Tibial nerve (tissue), 4 donors: ENCODE measurements at regions not wholly inside any gene's neighbourhood (a gene's known extent, or its start where the extent isn't known, plus 50 kb on each side); places are given as distances from the start of the nearest gene placed in this dataset.
A peak's percentile ranks its signal among the peaks of the same experiment; 100 is the strongest.

Source experiments
- DNase-seq, 2 donors: peaks; one replicate each; pipeline ENCODE4 v3.0.0-alpha.2; 2019; ENCODE audit warnings: low spot score in 2 of 2
- H3K27ac ChIP-seq, 4 donors: fragments of 200-600 bp; sonication (generic) in 3 of 4; one replicate each; pipeline ENCODE4 v1.5.1; 2017 to 2019; ENCODE audit warnings: mild to moderate bottlenecking in 1 of 4
- H3K27me3 ChIP-seq, 2 donors: fragments of 200-600 bp; sonication (generic) in 1 of 2; one replicate each; pipeline versions ENCODE4 v1.5.1 to v1.6.0; 2017 to 2019
- H3K36me3 ChIP-seq, 3 donors: fragments of 200-600 bp; sonication (generic); one replicate each; pipeline ENCODE4 v1.5.1; 2018 to 2019
- H3K4me1 ChIP-seq, 4 donors: fragments of 200-600 bp; sonication (generic) in 3 of 4; one replicate each; pipeline ENCODE4 v1.5.1; 2017 to 2019
- H3K4me3 ChIP-seq, 4 donors: fragments of 200-600 bp; sonication (generic) in 3 of 4; one replicate each; pipeline ENCODE4 v1.5.1; 2017 to 2019; ENCODE audit warnings: mild to moderate bottlenecking in 1 of 4, moderate library complexity in 1 of 4
- H3K9me3 ChIP-seq, 4 donors: fragments of 200-600 bp; sonication (generic) in 3 of 4; one replicate each; pipeline ENCODE4 v1.5.1; 2017 to 2019
- CTCF ChIP-seq, 5 experiments: fragments of 200-600 bp in 3 of 5; fragments of 450-650 bp in 2 of 5; sonication (generic) in 3 of 5; IDR thresholded peaks; one replicate each; pipeline ENCODE4 v1.5.1; 2016 to 2019; ENCODE audit warnings: antibody characterized with exemption in 5 of 5, mild to moderate bottlenecking in 3 of 5, moderate library complexity in 2 of 5
- EP300 ChIP-seq, 2 donors: sonication (generic); formaldehyde crosslinking; IDR thresholded peaks; one replicate each; pipeline ENCODE4 v1.6.1; 2017; ENCODE audit warnings: antibody characterized with exemption in 2 of 2, mild to moderate bottlenecking in 1 of 2
- POLR2A ChIP-seq, 2 donors: fragments of 450-650 bp; IDR thresholded peaks; one replicate each; pipeline ENCODE4 v1.6.1; 2017; ENCODE audit warnings: antibody characterized with exemption in 2 of 2, mild to moderate bottlenecking in 2 of 2, moderate library complexity in 2 of 2
- WGBS, 2 donors: methylation state at CpG; one replicate each; pipeline ENCODE4 v1.1.5; 2018; 5-methylcytosine and 5-hydroxymethylcytosine counted together

GRCh38 chr5:173831196-173831914 is 56.8 kb upstream of the CPEB4 start:
- no peak overlapping the region for H3K4me3 ChIP-seq
- 83 to 85% methylated on average over 5 of the region's 5 CpGs for WGBS, 2 donors
- no peaks in the 10 kb centered on the region for H3K36me3 ChIP-seq
- DNase-seq, result no peak
- H3K9me3 ChIP-seq, result no peaks in the 10 kb centered on the region
- H3K4me1 ChIP-seq, result peaks cover 0 to 15% (median 5%) of the 10 kb centered on the region in 4 donors
- no peak overlapping the region for H3K27ac ChIP-seq
- no peak for TF ChIP-seq CTCF (IDR thresholded peaks at IDR 0.05)
- no peak for TF ChIP-seq POLR2A (IDR thresholded peaks at IDR 0.05)
- TF ChIP-seq EP300 (IDR thresholded peaks at IDR 0.05), result no peak
- H3K27me3 ChIP-seq, result no peaks in the 10 kb centered on the region

DNA sequence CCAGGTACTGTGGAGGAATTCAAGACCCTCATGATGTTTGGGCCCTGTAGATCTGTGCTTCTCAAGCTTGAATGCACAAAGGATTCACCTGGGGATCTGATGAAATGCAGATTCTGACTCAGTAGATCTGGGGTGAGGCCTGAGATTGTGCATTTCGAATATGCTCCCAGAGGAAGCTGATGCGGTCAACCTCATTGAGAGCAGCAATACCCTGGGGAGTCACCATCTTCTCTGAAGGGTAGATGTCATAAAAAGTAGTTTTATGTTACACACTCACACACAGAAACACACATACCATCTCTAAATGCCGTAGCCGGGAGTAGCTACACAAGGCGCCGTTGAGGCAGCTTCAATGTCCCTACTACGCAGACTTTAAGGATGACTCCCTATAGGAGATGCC is 55.8 kb upstream of the CPEB4 start:
- 89 to 93% methylated on average over 7 of the region's 7 CpGs for WGBS, 2 donors
- no peaks in the 10 kb centered on the region for H3K27me3 ChIP-seq
- H3K4me3 ChIP-seq, result no peak overlapping the region
- no peak overlapping the region for H3K27ac ChIP-seq
- no peaks in the 10 kb centered on the region for H3K36me3 ChIP-seq
- peaks cover 0 to 15% (median 5%) of the 10 kb centered on the region in 4 donors for H3K4me1 ChIP-seq
- H3K9me3 ChIP-seq, result no peaks in the 10 kb centered on the region
- no peak for TF ChIP-seq CTCF (IDR thresholded peaks at IDR 0.05)
- TF ChIP-seq POLR2A (IDR thresholded peaks at IDR 0.05), result no peak
- TF ChIP-seq EP300 (IDR thresholded peaks at IDR 0.05), result no peak
- DNase-seq, result no peak

DNA sequence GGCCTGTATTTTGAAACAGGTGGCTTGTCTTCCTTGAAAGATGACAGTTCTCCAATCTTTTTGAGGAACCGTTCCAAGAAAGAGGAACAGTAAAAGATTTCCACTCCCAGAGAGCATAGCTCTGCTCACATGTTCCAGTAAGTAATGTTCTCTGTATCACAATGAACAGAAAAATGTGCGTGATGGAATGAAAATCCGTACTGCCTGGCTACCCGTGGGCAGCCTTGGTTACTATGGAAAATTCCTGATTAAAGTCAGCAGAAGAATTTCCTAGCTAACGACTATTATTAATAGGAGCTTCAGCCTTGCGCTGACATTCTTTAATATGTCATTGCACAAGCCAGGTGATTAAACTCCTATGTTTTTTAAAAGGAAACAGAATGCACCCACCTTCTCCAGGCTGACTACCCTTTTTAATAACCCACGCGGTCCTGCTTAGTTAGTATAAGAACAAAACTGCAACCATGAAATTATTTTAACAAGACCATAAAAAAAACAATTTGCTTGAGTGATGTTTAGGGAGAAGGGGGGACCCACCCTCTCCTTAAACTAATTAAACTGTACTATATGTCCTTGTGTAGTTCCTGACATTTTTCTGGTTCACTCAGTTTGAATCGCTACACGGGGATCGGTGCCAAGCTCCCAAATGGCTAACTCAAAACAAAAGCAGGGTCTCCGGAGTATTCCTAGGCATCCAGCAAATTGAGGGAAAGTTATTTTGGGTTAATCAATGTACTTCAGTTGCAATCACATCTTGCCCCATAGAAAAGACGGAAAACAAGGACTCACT is 54.8 kb upstream of the CPEB4 start:
- no peaks in the 10 kb centered on the region for H3K27me3 ChIP-seq
- H3K9me3 ChIP-seq, result no peaks in the 10 kb centered on the region
- WGBS, 2 donors, result 31 to 39% methylated on average over 13 of the region's 13 CpGs
- no peaks in the 10 kb centered on the region for H3K36me3 ChIP-seq
- no peak overlapping the region for H3K4me3 ChIP-seq
- DNase-seq, result no peak
- H3K27ac ChIP-seq, result no peak overlapping the region
- TF ChIP-seq POLR2A (IDR thresholded peaks at IDR 0.05) (no peak), EP300 (IDR thresholded peaks at IDR 0.05) (peak in 1 of 2 donors; percentile 57), CTCF (IDR thresholded peaks at IDR 0.05) (no peak)
- peaks cover 0 to 15% (median 5%) of the 10 kb centered on the region in 4 donors for H3K4me1 ChIP-seq

DNA sequence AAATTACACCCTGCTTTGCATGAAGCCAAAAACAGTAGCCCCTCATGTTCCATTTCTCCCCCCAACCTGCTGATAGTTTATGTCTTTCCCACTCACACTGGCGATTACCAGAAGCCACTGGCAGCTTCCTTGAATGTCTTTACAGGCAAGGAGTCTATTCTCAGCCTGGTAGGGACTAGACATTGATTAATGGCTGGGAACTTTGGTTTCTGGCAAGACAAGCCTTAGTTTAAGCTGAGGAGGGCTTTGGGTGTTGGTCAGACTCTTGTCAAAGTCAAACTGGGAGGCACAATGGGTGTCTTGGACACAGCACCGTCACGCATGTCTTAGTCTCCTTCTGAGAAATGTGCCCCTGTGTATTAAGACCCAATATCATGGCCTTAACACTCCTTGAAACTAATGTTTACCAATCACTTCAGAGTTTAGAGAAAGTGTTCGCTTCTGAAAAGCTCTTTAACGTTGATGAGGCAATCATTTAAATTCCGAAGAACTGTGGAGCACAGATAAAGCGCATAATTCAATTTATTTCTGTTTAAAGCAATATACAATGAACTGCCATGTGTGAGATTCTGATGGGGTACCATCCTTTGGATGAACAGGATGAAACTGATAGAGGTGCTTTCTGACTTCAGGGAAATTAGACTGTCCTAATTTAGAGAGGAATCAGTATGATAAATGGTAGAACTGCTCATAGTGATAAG is 53.9 kb upstream of the CPEB4 start:
- no peak overlapping the region for H3K27ac ChIP-seq
- 58 to 65% methylated on average over 7 of the region's 7 CpGs for WGBS, 2 donors
- H3K27me3 ChIP-seq, result no peaks in the 10 kb centered on the region
- no peak overlapping the region for H3K4me3 ChIP-seq
- H3K4me1 ChIP-seq, result peaks cover 0 to 15% (median 5%) of the 10 kb centered on the region in 4 donors
- TF ChIP-seq EP300 (IDR thresholded peaks at IDR 0.05), result no peak
- no peak for TF ChIP-seq CTCF (IDR thresholded peaks at IDR 0.05)
- no peak for TF ChIP-seq POLR2A (IDR thresholded peaks at IDR 0.05)
- H3K36me3 ChIP-seq, result no peaks in the 10 kb centered on the region
- H3K9me3 ChIP-seq, result no peaks in the 10 kb centered on the region
- DNase-seq, result no peak
